Adipocyte (in vitro differentiated cells): ENCODE measurements at regions not wholly inside any gene's neighbourhood (a gene's known extent, or its start where the extent isn't known, plus 50 kb on each side); places are given as distances from the start of the nearest gene placed in this dataset.

Source experiments
- DNase-seq: peaks from one replicate; pipeline ENCODE4 v3.0.0-alpha.2; 2015; ENCODE audit warnings: low read depth
- H3K27me3 ChIP-seq: replicated peaks from 2 replicates; pipeline ENCODE4 v1.7.0; 2013; ENCODE audit warnings: mild to moderate bottlenecking, low read length, moderate library complexity; ENCODE audit not compliant: control insufficient read depth, insufficient read depth
- H3K36me3 ChIP-seq: 2 replicates; pipeline ENCODE4 v1.7.0; 2013; ENCODE audit warnings: low read length, mild to moderate bottlenecking, moderate library complexity; ENCODE audit not compliant: control insufficient read depth, insufficient read depth, severe bottlenecking
- H3K4me1 ChIP-seq: 2 replicates; pipeline ENCODE4 v1.7.0; 2013; ENCODE audit warnings: mild to moderate bottlenecking, low read length, moderate library complexity; ENCODE audit not compliant: control insufficient read depth, insufficient read depth
- H3K4me3 ChIP-seq: 2 replicates; pipeline ENCODE4 v1.7.0; 2013; ENCODE audit warnings: mild to moderate bottlenecking, low read length, moderate library complexity
- H3K9ac ChIP-seq: 2 replicates; pipeline ENCODE4 v1.7.0; 2013; ENCODE audit warnings: mild to moderate bottlenecking, low read length, moderate library complexity
- H3K9me3 ChIP-seq: 2 replicates; pipeline ENCODE4 v1.7.0; 2013; ENCODE audit warnings: mild to moderate bottlenecking, low read length, moderate library complexity; ENCODE audit not compliant: control insufficient read depth

- Histone ChIP-seq H3K9me3 (no peaks in the 10 kb centered on the region), H3K9ac (no peak overlapping the region), H3K27me3 (no peaks in the 10 kb centered on the region), H3K36me3 (no peaks in the 10 kb centered on the region), H3K4me1 (no peaks in the 10 kb centered on the region), H3K4me3 (no peak overlapping the region)
- no peak for DNase-seq
These were observed 58.1 kb upstream of the MYRIP start for GRCh38 chr3:39751286-39751685.

GRCh38 chr3:39752019-39752637 lies 57.3 kb upstream of the MYRIP start:
- Histone ChIP-seq H3K4me1 (no peaks in the 10 kb centered on the region), H3K27me3 (no peaks in the 10 kb centered on the region), H3K9me3 (no peaks in the 10 kb centered on the region), H3K36me3 (no peaks in the 10 kb centered on the region), H3K9ac (no peak overlapping the region), H3K4me3 (no peak overlapping the region)
- no peak for DNase-seq

- Histone ChIP-seq H3K4me3 (no peak overlapping the region), H3K27me3 (no peaks in the 10 kb centered on the region), H3K36me3 (no peaks in the 10 kb centered on the region), H3K9me3 (no peaks in the 10 kb centered on the region), H3K9ac (no peak overlapping the region), H3K4me1 (no peaks in the 10 kb centered on the region)
- no peak for DNase-seq
These were observed 56.7 kb upstream of the MYRIP start for GRCh38 chr3:39752751-39753150.

GRCh38 chr3:39753391-39753790 lies 56.0 kb upstream of the MYRIP start:
- H3K4me1 ChIP-seq = no peaks in the 10 kb centered on the region
- H3K4me3 ChIP-seq = no peak overlapping the region
- no peaks in the 10 kb centered on the region for H3K36me3 ChIP-seq
- H3K9ac ChIP-seq = no peak overlapping the region
- no peaks in the 10 kb centered on the region for H3K27me3 ChIP-seq
- no peaks in the 10 kb centered on the region for H3K9me3 ChIP-seq
- DNase-seq = no peak

- Histone ChIP-seq H3K9me3 (no peaks in the 10 kb centered on the region), H3K4me1 (no peaks in the 10 kb centered on the region), H3K27me3 (no peaks in the 10 kb centered on the region), H3K4me3 (no peak overlapping the region), H3K36me3 (no peaks in the 10 kb centered on the region), H3K9ac (no peak overlapping the region)
- DNase-seq = no peak
These were observed 54.9 kb upstream of the MYRIP start for GRCh38 chr3:39754549-39754948.

- DNase-seq = no peak
- H3K4me3 ChIP-seq = no peak overlapping the region
- no peaks in the 10 kb centered on the region for H3K27me3 ChIP-seq
- H3K9me3 ChIP-seq = no peaks in the 10 kb centered on the region
- no peak overlapping the region for H3K9ac ChIP-seq
- no peaks in the 10 kb centered on the region for H3K4me1 ChIP-seq
- no peaks in the 10 kb centered on the region for H3K36me3 ChIP-seq
These were observed 54.3 kb upstream of the MYRIP start for GRCh38 chr3:39755100-39755499.

GRCh38 chr3:39757307-39757706 lies 52.1 kb upstream of the MYRIP start:
- H3K9ac ChIP-seq = no peak overlapping the region
- H3K4me1 ChIP-seq = no peaks in the 10 kb centered on the region
- peaks cover 4% of the 10 kb centered on the region for H3K27me3 ChIP-seq
- DNase-seq = no peak
- no peaks in the 10 kb centered on the region for H3K9me3 ChIP-seq
- H3K36me3 ChIP-seq = no peaks in the 10 kb centered on the region
- no peak overlapping the region for H3K4me3 ChIP-seq
